ENCODE measurements at regions not wholly inside any gene's neighbourhood (a gene's known extent, or its start where the extent isn't known, plus 50 kb on each side); places are given as distances from the start of the nearest gene placed in this dataset.

DNA sequence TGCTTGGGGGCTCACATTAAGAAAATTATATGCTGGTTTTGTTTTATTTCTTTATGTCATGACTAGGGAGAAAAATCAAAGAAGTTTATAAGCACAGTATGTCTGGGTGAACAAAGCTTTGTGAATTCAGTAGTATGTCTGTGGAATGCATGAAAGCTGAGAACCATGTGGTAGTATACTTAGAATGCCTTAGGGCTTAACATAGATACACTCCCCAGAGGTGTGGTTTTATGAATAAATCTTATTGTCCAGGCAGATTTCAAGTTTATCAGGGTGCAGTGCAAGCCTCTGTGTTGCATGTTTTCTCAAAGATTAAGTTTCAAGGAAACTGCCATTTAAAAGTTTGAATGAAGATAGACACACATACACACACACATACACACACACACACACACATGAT, 620.5 kb downstream of the CDY2B start:
- TF ChIP-seq, protein P1, sequence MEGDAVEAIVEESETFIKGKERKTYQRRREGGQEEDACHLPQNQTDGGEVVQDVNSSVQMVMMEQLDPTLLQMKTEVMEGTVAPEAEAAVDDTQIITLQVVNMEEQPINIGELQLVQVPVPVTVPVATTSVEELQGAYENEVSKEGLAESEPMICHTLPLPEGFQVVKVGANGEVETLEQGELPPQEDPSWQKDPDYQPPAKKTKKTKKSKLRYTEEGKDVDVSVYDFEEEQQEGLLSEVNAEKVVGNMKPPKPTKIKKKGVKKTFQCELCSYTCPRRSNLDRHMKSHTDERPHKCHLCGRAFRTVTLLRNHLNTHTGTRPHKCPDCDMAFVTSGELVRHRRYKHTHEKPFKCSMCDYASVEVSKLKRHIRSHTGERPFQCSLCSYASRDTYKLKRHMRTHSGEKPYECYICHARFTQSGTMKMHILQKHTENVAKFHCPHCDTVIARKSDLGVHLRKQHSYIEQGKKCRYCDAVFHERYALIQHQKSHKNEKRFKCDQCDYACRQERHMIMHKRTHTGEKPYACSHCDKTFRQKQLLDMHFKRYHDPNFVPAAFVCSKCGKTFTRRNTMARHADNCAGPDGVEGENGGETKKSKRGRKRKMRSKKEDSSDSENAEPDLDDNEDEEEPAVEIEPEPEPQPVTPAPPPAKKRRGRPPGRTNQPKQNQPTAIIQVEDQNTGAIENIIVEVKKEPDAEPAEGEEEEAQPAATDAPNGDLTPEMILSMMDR (IDR thresholded peaks at IDR 0.05; ENCODE audit: low read depth, low read length) = no peak
- no peak for TF ChIP-seq EZH2phosphoT487 (IDR thresholded peaks at IDR 0.05; ENCODE audit: low read depth)

All from OCI-LY3 (cell line).